CD14-positive monocyte (primary cell): ENCODE measurements at regions not wholly inside any gene's neighbourhood (a gene's known extent, or its start where the extent isn't known, plus 50 kb on each side); places are given as distances from the start of the nearest gene placed in this dataset.

Experiments
- DNase-seq, 3 donors: peaks; one replicate each; pipeline ENCODE4 v3.0.0-alpha.2; 2011 to 2022
- H2AFZ ChIP-seq: 2 replicates; pipeline ENCODE4 v1.6.0; 2012; ENCODE audit warnings: mild to moderate bottlenecking, low read depth, low read length, inconsistent platforms; ENCODE audit not compliant: insufficient read depth, poor library complexity, severe bottlenecking
- H3K27ac ChIP-seq, 2 donors: 1 replicate in 1 of 2; 2 replicates in 1 of 2; pipeline ENCODE4 v1.5.1; 2012 to 2013; ENCODE audit warnings: low read length in 2 of 2, control low read depth in 1 of 2, inconsistent platforms in 1 of 2, low read depth in 1 of 2, mild to moderate bottlenecking in 1 of 2
- H3K27me3 ChIP-seq, 2 donors: one replicate each; pipeline versions ENCODE4 v1.6.0 to v1.6.1; 2011 to 2013; ENCODE audit warnings: low read length in 2 of 2; ENCODE audit not compliant: control insufficient read depth in 2 of 2, insufficient read depth in 2 of 2
- H3K36me3 ChIP-seq, 2 donors: replicated peaks in 1 of 2; 1 replicate in 1 of 2; 2 replicates in 1 of 2; pipeline versions ENCODE4 v1.5.1 to v1.6.1; 2012 to 2013; ENCODE audit warnings: low read length in 2 of 2, control low read depth in 1 of 2, inconsistent platforms in 1 of 2, mild to moderate bottlenecking in 1 of 2; ENCODE audit not compliant: insufficient read depth in 2 of 2, control insufficient read depth in 1 of 2
- H3K4me1 ChIP-seq, 2 donors: 1 replicate in 1 of 2; 2 replicates in 1 of 2; pipeline versions ENCODE4 v1.5.1 to v1.6.1; 2012 to 2013; ENCODE audit warnings: low read length in 2 of 2, control low read depth in 1 of 2, inconsistent platforms in 1 of 2, mild to moderate bottlenecking in 1 of 2, moderate library complexity in 1 of 2; ENCODE audit not compliant: insufficient read depth in 2 of 2, control insufficient read depth in 1 of 2
- H3K4me2 ChIP-seq: replicated peaks from 2 replicates; pipeline ENCODE3; 2012; ENCODE audit warnings: low read length, moderate library complexity, mild to moderate bottlenecking; ENCODE audit not compliant: poor library complexity, severe bottlenecking; ENCODE audit errors: extremely low read depth
- H3K4me3 ChIP-seq, 3 experiments: fragments of 200-600 bp in 1 of 3; sonication (generic) in 1 of 3; replicated peaks in 1 of 3; 1 replicate in 2 of 3; 2 replicates in 1 of 3; pipeline ENCODE4 v1.5.1; 2011 to 2013; ENCODE audit warnings: low read length in 3 of 3, mild to moderate bottlenecking in 3 of 3, control low read depth in 2 of 3, low read depth in 2 of 3, inconsistent platforms in 1 of 3, moderate library complexity in 1 of 3
- H3K79me2 ChIP-seq: 2 replicates; pipeline ENCODE4 v1.6.0; 2012; ENCODE audit warnings: mild to moderate bottlenecking, control low read depth, inconsistent platforms, low read length, moderate library complexity; ENCODE audit not compliant: insufficient read depth
- H3K9ac ChIP-seq: 2 replicates; pipeline ENCODE4 v1.6.0; 2017; ENCODE audit warnings: low read length, mild to moderate bottlenecking; ENCODE audit not compliant: insufficient read depth, poor library complexity, severe bottlenecking
- H3K9me3 ChIP-seq, 2 donors: replicated peaks in 1 of 2; 1 replicate in 1 of 2; 2 replicates in 1 of 2; pipeline versions ENCODE4 v1.5.1 to v1.6.1; 2012 to 2013; ENCODE audit warnings: low read length in 2 of 2, control low read depth in 1 of 2; ENCODE audit not compliant: control insufficient read depth in 1 of 2, insufficient read depth in 1 of 2
- H4K20me1 ChIP-seq: 2 replicates; pipeline ENCODE4 v1.6.0; 2012; ENCODE audit warnings: mild to moderate bottlenecking, low read length, control low read depth, moderate library complexity; ENCODE audit not compliant: insufficient read depth
- H3K27ac Mint-ChIP-seq, 7 donors: one replicate each; pipeline ENCODE4 v1.8.0; 2020; ENCODE audit warnings: mild to moderate bottlenecking in 7 of 7, mixed read lengths in 7 of 7, moderate library complexity in 6 of 7, inconsistent platforms in 2 of 7
- H3K27me3 Mint-ChIP-seq, 3 donors: one replicate each; pipeline ENCODE4 v1.8.0; 2021 to 2022; ENCODE audit warnings: low read depth in 3 of 3, mild to moderate bottlenecking in 3 of 3, mixed read lengths in 3 of 3, moderate library complexity in 3 of 3, inconsistent platforms in 1 of 3
- H3K36me3 Mint-ChIP-seq, 2 donors: one replicate each; pipeline ENCODE4 v1.8.0; 2020; ENCODE audit warnings: mixed read lengths in 2 of 2, inconsistent platforms in 1 of 2, mild to moderate bottlenecking in 1 of 2
- H3K4me1 Mint-ChIP-seq: one replicate; pipeline ENCODE4 v1.8.0; 2020; ENCODE audit warnings: mild to moderate bottlenecking, mixed read lengths
- H3K4me3 Mint-ChIP-seq, 2 donors: one replicate each; pipeline ENCODE4 v1.8.0; 2020; ENCODE audit warnings: mild to moderate bottlenecking in 2 of 2, mixed read lengths in 2 of 2, moderate library complexity in 1 of 2
- H3K9me3 Mint-ChIP-seq, 7 donors: one replicate each; pipeline ENCODE4 v1.8.0; 2020 to 2022; ENCODE audit warnings: mixed read lengths in 7 of 7, mild to moderate bottlenecking in 6 of 7, moderate library complexity in 6 of 7, inconsistent platforms in 2 of 7
- WGBS: methylation state at CpG from one replicate; pipeline ENCODE4 v1.1.5; 2013; ENCODE audit warnings: missing lambda C conversion rate; ENCODE audit not compliant: insufficient coverage; 5-methylcytosine and 5-hydroxymethylcytosine counted together
- intact Hi-C, 2 donors: fragments of 100-400 bp; cut with micrococcal nuclease; formaldehyde crosslinking; loops; one replicate each; pipeline versions ENCODE4 v1.15.0 to v1.15.1; 2023
- TF ChIP-seq, protein P1 (sequence below): fragments of 200-600 bp; IDR thresholded peaks from one replicate; pipeline ENCODE4 v1.8.0; 2022; ENCODE audit warnings: antibody characterized with exemption, mild to moderate bottlenecking

DNA sequence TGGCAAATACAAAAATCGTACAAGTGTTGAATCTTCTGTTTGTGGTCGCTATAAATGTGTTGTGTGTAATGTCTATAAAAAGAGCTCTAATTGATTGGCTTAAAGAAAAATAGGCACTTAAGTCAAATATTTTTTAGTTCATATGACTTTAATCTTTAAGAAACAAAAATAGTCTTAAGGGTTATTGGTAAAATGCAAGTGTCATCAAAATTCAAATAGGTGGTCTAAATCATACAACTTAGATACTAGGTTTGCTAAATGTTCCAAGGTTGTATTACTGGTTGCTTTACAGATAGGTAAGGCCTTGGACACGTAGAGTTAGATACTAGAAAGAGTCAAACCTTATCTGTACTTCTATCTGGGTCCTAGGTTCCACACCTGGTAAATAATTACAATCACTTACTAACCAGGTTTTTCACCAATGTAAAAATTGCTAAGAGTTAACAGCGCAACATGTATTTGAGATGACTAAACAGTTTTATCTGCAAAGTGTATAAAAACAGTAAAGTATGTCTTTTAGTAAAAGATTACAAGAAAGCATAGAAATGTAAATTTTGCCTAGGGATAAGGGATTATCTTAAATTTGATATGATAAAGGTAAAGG is 91.1 kb upstream of the GNAZ start:
- Mint-ChIP-seq H3K4me1 (no peaks in the 10 kb centered on the region), H3K9me3 (peaks cover 0 to 27% (median 12%) of the 10 kb centered on the region in 7 donors), H3K27me3 (peaks cover 2 to 7% (median 6%) of the 10 kb centered on the region in 3 donors), H3K27ac (no peak overlapping the region), H3K36me3 (no peaks in the 10 kb centered on the region), H3K4me3 (no peak overlapping the region)
- H4K20me1 ChIP-seq: no peaks in the 10 kb centered on the region
- H3K9me3 ChIP-seq: peaks cover 3 to 35% of the 10 kb centered on the region in 2 donors
- no peaks in the 10 kb centered on the region for H3K27me3 ChIP-seq
- no peak overlapping the region for H3K9ac ChIP-seq
- intact Hi-C loops: no loop called here
- no peaks in the 10 kb centered on the region for H3K36me3 ChIP-seq
- H3K27ac ChIP-seq: no peak overlapping the region
- H3K79me2 ChIP-seq: no peaks in the 10 kb centered on the region
- no peak for DNase-seq
- no CpG with 5 or more reads among the region's 4 CpGs for WGBS
- H3K4me1 ChIP-seq: no peaks in the 10 kb centered on the region
- no peak overlapping the region for H2AFZ ChIP-seq
- no peak overlapping the region for H3K4me3 ChIP-seq
- no peak overlapping the region for H3K4me2 ChIP-seq
- TF ChIP-seq, protein P1, sequence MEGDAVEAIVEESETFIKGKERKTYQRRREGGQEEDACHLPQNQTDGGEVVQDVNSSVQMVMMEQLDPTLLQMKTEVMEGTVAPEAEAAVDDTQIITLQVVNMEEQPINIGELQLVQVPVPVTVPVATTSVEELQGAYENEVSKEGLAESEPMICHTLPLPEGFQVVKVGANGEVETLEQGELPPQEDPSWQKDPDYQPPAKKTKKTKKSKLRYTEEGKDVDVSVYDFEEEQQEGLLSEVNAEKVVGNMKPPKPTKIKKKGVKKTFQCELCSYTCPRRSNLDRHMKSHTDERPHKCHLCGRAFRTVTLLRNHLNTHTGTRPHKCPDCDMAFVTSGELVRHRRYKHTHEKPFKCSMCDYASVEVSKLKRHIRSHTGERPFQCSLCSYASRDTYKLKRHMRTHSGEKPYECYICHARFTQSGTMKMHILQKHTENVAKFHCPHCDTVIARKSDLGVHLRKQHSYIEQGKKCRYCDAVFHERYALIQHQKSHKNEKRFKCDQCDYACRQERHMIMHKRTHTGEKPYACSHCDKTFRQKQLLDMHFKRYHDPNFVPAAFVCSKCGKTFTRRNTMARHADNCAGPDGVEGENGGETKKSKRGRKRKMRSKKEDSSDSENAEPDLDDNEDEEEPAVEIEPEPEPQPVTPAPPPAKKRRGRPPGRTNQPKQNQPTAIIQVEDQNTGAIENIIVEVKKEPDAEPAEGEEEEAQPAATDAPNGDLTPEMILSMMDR: no peak

GRCh38 chr22:22979954-22980353 is 90.4 kb upstream of the GNAZ start:
- no peak overlapping the region for H3K9ac ChIP-seq
- no peaks in the 10 kb centered on the region for H3K4me1 Mint-ChIP-seq
- H3K79me2 ChIP-seq: no peaks in the 10 kb centered on the region
- no peaks in the 10 kb centered on the region for H4K20me1 ChIP-seq
- no peaks in the 10 kb centered on the region for H3K36me3 Mint-ChIP-seq
- intact Hi-C loops: no loop called here
- WGBS: no CpG with 5 or more reads among the region's 1 CpG
- no peak overlapping the region for H3K4me3 Mint-ChIP-seq
- H3K4me1 ChIP-seq: no peaks in the 10 kb centered on the region
- no peak for DNase-seq
- peaks cover 3 to 35% of the 10 kb centered on the region in 2 donors for H3K9me3 ChIP-seq
- H3K27me3 ChIP-seq: no peaks in the 10 kb centered on the region
- no peak overlapping the region for H3K4me3 ChIP-seq
- no peak overlapping the region for H3K27ac ChIP-seq
- H3K9me3 Mint-ChIP-seq: peaks cover 0 to 27% (median 12%) of the 10 kb centered on the region in 7 donors
- no peak overlapping the region for H2AFZ ChIP-seq
- H3K36me3 ChIP-seq: no peaks in the 10 kb centered on the region
- H3K27ac Mint-ChIP-seq: no peak overlapping the region
- TF ChIP-seq, protein P1: no peak
- peaks cover 1 to 6% (median 5%) of the 10 kb centered on the region in 3 donors for H3K27me3 Mint-ChIP-seq
- no peak overlapping the region for H3K4me2 ChIP-seq
